ENCODE measurements at regions not wholly inside any gene's neighbourhood (a gene's known extent, or its start where the extent isn't known, plus 50 kb on each side); places are given as distances from the start of the nearest gene placed in this dataset.

- TF ChIP-seq EZH2 (IDR thresholded peaks at IDR 0.05) (no peak), POLR2AphosphoS5 (IDR thresholded peaks at IDR 0.05; ENCODE audit: borderline replicate concordance, low read depth, low read length) (no peak), FOXP2 (optimal IDR thresholded peaks at IDR 0.05; ENCODE audit: control extremely low read depth, extremely low read length, insufficient read depth) (no peak)
Observed at GRCh38 chr20:4435225-4435624, 186.1 kb upstream of the ADRA1D start.
